ENCODE measurements at regions not wholly inside any gene's neighbourhood (a gene's known extent, or its start where the extent isn't known, plus 50 kb on each side); places are given as distances from the start of the nearest gene placed in this dataset.

- no peak overlapping the region for H3K4me3 ChIP-seq (ENCODE audit: low read length)
- no peak overlapping the region for H3K4me2 ChIP-seq (ENCODE audit: low read length)
- no peaks in the 10 kb centered on the region for H3K9me3 ChIP-seq (ENCODE audit: insufficient read depth, low read length)
- H3K9ac ChIP-seq (ENCODE audit: low read length) = no peak overlapping the region
- H3K79me2 ChIP-seq (ENCODE audit: low read length) = no peaks in the 10 kb centered on the region
- no peaks in the 10 kb centered on the region for H4K20me1 ChIP-seq (ENCODE audit: insufficient read depth, low read length)
- no peaks in the 10 kb centered on the region for H3K27me3 ChIP-seq (ENCODE audit: low read depth, low read length)
- no peak overlapping the region for H2AFZ ChIP-seq (ENCODE audit: low read depth, low read length)
- no peaks in the 10 kb centered on the region for H3K36me3 ChIP-seq (replicated peaks; ENCODE audit: low read depth, low read length)
- H3K4me1 ChIP-seq (ENCODE audit: low read length) = peaks cover 2% of the 10 kb centered on the region; the same call in 1 of the 2 replicates
- TF ChIP-seq EZH2phosphoT487 (IDR thresholded peaks at IDR 0.05; ENCODE audit: low read depth) = no peak
- no peak for TF ChIP-seq CTCF (IDR thresholded peaks at IDR 0.05; ENCODE audit: low read depth, low read length)
- no peak overlapping the region for H3K27ac ChIP-seq (ENCODE audit: low read length)
These were observed 50.0 kb upstream of the ANK3 start for GRCh38 chr10:60439641-60440040.
